HG03039 (cell line): ENCODE measurements at regions not wholly inside any gene's neighbourhood (a gene's known extent, or its start where the extent isn't known, plus 50 kb on each side); places are given as distances from the start of the nearest gene placed in this dataset.
A peak's percentile ranks its signal among the peaks of the same experiment; 100 is the strongest.

Source experiments
- ATAC-seq: cut with Tn5 transposase; IDR thresholded peaks from one replicate; pipeline ENCODE4 v1.9.1; 2021; ENCODE audit warnings: mild to moderate bottlenecking, moderate library complexity; ENCODE audit not compliant: unreplicated experiment

DNA sequence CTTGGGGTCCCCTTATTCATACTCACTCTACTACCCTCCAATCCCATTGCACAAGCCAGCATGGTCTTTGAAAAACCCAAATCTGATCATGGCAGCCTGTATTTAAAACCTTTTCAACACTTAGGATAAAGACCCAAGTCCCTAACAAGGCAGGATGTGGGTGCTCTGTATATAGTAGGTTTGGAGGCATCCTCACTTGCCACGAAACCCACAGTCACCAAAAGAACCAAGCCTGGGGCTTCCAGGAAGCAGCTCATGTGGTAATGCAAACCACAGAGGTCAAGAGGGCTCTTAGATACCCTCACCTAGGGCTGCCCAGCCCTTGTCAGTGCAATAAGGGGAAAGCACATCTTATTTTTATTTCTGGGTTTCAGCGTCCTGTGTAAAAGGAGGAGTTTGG, 218.6 kb upstream of the ASIC2 start:
- no peak for ATAC-seq

DNA sequence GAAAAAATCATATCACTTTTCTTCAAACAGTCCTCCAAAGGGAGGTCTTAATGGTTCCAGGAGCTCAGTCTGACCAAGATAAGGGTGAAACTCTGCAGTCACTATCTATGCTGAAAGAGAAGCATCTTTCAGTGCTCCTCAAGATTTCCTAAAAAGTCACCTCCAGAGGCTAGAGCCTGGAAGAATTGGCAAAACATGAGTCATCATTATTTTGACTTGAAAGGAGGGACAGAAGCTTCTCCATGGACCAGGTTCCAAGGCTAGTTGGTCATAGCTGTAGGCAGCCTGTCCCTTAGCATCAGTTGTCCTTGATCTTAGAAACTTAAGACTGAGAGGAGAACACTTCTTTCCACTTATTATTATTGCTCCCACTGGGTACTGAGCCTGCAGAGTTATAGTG, 219.0 kb upstream of the ASIC2 start:
- ATAC-seq: no peak

DNA sequence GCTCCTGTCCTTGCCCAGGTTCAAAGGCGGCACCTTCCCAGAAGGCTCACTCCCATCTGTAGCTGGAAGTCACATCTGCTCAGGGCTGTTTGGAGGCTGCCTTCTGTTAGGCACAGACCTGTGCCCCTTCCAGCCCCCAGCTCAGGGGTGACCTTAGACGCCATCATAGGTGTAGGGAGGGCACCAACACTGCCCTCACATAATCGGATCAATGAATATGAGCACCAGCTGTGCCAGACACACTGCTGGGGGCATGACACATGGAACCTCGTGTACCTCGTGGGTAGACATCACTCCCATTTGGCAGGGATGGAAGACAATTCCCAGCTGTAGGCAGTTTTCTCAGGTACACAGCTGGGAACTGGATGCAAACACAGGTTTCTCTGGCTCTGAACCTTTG, 220.7 kb upstream of the ASIC2 start:
- no peak for ATAC-seq

DNA sequence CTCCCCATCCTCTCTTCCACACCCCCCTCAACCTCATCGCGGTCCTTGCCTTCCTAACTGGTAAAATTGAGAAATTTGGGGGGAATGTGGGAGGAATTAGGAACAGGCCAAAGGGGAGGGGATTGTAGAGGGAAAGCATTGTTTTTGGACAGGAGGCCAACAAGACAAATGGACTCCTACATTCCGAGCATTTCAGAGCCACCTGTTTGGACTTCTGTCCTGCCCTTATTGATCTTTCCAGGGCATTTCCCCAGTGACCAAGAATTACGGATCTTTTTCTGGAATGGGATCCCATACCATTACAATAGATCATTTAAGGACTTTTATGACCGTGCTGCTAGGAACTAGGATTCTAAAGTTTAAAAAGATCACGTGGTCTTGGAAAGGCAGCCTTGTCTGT, 221.3 kb upstream of the ASIC2 start:
- ATAC-seq: no peak

DNA sequence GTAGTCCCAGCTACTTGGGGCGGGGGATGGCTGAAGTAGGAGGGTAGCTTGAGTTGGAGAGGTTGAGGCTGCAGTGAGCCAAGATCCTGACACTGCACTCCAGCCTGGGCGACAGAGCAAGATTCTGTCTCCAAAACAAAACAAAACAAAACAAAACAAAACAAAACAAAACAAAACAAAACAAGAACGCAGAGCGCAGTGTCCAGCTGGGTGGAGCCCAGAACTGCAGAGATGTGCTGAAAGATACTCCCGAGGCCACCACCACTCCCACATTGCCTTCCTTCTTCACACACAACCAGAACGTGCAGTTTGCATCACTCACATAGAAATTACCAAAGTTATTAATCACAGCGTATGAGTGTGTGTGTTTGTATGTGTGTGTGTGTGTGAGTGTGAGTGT, 222.9 kb upstream of the ASIC2 start:
- ATAC-seq: no peak

DNA sequence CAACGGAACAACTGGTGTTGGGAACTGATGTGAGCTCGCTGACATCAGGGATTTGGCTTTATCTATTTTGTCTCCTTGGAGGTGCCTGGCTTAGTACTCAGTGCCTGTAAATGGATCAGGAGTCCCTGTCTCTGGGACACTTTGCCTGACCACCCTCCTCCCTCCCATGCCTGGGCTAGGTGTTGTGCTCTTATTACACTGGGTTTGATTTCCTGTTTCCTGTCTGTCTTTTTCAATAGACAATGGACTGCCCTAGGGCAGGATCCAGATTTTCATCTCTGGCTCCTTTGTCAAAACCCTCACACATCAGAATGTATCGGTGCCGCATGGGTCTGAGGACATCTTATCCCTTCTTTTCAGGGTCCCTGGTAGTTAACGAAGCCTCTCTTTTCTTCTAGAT, 223.6 kb upstream of the ASIC2 start:
- ATAC-seq: no peak

DNA sequence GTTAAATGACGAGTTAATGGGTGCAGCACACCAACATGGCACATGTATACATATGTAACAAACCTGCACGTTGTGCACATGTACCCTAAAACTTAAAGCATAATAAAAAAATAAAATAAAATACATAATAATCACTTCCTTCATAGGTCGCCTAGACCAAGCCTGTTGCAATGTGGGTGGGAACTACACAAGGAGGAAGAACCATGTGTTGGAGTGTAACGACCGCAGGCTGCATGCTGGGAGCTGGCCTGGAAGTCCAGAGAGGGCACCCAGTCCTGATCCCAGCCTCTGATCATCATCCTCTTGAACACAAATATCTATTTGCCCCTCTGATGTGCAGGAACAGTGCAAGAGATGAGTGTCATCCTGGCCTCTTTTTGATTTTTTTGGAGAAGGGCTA, 224.7 kb upstream of the ASIC2 start:
- ATAC-seq: no peak

DNA sequence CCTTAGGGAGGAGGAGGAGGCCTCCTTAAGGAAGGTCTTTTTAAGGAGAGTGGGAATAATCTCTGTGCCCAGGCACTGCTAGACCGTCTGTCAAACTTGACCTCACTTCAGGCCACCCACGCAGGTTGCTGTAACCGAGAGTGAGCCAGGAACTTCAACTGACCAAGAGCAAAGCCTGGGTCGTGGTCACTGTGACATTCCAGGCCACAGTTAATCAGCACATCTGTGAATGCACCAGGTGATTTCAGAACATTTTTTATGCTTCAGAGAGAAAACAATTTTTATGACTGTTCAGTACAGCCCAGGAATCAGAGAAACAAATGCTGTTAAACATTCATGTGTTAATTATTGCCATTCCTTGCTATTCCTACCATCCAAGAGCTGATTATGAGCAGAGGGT, 226.6 kb upstream of the ASIC2 start:
- no peak for ATAC-seq

DNA sequence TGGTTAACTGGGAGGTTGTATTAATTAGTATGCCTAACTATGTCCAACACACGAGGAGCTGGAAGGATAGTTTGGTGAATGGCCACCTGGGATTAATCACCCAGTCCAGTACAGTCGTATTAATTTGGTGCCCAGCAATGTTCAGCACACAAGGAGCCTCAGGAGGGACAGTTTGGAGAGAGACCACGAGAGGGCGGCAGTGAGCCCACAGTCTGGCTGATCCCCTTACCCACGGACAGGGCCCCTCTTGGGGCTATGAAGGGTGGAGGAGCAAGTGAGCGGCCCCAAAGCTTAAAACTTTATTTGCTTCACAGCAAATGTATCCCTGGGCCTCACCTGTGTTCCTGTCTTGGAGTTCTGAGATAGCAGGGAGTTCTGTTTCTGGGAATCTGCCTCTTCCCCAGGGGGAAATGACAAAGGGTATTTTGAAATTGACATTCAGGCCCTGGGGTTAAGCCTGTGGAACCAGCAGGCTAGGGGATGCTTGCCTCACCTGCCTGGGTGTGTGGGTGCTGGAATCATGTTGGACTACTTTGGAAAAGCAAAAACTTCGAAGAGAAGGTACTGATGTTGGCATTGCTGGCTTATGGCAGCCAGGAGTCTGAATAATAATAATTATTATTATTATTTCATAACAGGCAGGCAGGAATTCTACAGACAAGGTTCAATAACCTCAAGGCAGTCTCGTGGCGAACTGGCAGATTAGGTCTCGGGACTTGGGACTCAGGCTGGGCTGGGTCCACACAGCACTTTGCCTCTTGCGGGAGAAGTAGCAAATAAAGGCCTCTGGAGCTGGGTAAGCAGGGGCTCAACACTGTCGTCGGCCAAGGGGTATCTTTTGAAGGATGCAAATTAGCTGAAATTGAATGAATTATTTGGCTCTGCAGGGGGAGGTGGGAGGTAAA, 227.6 kb upstream of the ASIC2 start:
- ATAC-seq: no peak

DNA sequence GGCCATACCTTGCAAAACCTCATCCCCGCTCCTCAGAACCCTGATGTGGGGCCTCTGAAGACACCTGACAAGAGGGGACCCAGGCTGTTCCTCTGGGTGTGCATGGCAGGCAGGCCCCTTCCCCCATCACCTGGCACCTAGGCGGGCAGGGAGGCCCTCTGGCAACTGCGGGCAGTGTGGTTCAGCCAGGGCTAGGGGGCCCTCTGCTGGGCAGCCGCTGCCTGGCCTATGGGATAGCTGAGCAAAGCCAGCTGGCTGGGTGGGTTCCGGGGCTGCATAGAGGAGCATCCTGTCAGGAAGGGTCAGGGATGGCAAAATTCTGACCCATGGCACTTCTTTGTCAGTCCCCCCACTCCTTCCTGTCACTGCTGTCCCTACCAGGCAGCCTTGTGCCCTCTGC, 228.7 kb upstream of the ASIC2 start:
- ATAC-seq: no peak

DNA sequence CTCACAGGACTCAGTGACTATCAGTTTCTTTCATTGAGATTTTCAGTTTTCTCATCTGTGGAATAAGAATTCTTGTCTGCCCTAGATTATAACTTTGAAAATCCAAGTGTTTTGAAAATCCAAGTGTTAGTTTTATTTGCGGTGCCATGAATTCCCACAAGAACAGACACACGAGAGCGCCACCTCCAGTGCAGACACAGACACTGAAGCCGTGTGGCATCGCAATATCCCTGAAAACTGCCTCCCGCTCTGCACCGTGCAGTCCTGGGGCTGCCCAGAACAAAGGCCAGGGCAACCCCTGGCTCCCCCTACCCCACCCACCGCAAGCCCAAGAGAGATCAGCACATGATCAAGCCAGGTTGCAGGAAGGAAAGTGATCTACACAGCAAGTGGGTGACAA, 229.5 kb upstream of the ASIC2 start:
- ATAC-seq: no peak

DNA sequence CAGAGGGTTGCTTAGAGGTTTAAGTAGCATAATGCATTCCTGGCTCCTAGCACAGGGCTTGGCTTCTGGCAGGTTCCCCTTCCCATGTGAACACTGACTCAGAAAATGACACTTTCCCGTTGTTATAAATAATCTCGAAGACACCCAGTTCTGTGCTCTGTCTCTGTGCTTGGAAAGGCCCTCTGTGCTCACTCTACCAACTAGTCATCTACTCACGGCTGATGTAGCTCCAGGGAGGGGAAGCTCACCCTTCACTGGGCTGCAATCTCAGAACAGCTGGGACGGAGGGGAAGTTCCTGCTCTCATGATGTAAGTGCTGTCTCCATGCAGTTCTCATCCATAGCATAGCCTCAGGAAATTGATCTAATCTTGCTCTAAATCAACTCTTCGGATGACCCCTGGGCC, 230.5 kb upstream of the ASIC2 start:
- ATAC-seq: peak; percentile 70

DNA sequence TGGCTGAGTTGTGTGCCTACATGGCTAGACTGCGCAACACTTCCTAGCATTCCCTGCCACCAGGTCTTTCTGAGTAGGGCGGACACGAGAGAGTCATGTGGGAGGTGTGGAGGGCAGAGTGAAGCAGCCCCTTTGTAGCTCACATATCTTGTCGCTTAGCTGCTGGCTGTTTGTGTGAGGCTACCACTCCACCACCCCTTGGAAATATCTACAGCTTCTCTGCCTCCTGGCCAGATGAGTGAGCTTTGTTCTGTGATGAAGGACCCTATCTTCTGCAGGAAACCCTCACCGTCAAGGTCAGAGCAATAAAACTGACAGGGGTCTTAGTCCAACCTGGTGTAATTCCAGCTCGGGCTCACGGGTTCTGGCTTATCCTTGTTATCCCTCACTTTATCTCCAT, 232.1 kb upstream of the ASIC2 start:
- no peak for ATAC-seq

DNA sequence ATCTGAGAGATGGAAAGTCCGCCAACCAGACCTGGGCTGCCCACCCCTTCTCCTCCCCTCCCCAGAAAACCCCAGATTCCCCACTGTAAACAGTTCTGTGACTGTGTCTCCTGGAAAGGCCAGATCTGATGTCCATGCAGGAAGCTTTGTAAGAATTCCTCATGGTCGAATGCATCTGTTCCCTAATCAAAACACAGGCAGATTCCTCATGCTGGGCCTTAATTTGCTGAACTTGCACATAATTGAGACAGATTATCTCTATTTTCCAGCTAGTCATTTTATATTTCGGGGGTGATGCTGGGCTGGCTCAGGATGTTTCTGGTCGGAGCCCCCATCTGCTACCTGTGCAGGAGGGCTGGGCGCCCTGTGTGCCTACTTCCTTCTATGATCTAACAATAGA, 233.6 kb upstream of the ASIC2 start:
- no peak for ATAC-seq

DNA sequence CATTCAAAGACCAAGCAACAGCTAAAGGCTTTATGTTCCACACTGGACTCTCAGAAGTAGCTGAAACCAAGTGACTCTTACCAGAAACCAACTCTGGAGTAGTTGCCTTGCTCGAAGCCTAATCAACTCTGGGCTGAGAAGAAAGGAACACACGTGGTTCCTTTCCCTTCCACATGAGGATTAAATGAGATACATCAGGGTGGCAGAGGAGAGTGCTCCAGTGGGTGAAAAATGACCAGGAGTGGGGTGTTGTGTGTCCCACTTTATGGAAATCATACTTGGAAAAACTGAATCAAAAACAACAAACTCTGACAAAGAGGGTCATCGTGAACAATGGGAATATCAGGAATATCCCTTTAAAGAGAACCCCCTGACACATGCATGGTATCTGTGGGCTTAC, 234.2 kb upstream of the ASIC2 start:
- ATAC-seq: no peak

DNA sequence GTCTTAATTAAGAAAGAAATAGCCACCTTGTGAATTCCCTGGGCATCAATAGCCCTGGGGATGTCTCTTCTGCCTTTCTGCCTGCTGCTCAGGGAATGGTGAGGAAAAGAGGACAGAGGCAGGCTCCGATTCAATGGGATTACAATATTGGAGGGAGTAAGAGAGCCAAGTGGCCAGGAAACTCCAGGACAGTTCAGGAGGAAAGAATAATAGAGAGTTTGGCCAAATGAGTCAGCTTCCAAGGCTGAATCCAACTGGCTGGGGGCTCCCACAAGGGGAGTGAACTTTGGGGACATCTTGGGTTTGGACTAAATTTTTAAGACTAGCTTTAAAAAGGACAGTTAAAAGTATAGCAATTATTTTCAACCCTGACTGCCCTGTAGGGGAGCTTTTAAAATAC, 235.8 kb upstream of the ASIC2 start:
- no peak for ATAC-seq

DNA sequence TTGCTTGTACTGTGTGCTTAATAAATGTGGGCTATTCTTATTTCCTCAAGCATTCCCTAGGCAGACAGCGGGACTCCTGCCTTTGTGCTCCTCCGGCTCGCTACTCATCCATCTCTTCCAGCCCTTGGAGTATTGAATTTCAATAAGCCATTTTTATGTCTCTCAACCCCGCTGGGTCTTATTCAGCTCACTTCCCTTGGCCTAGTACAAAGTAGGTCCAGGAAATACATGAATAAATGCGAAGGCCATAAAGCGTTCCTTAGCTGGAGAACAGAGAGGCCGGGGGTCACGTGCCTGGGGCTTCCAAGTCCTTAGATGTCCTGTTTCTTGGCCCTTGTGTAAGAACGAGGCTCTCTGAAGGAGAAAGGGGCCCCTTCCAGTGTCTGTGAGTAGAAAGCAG, 236.7 kb upstream of the ASIC2 start:
- ATAC-seq: no peak

DNA sequence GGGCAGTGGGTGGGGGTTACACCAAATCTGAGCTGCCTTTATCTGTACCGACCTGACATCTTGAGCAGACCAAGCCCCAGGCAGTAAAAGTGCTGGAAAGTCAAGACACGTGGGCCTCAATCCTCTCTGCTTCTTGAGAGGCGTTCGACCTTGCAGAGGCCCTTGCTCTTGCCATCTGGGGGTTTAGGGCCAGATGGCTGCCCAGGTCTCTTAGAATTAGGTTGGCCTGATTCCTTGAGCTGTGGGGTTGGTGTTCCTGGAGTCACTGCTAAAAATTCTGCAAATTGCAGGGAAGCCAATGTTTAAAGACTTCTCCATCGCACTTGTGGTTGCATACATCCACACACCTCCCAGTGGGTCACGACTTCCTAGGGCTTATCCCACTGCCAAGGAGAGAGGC, 238.2 kb upstream of the ASIC2 start:
- no peak for ATAC-seq

DNA sequence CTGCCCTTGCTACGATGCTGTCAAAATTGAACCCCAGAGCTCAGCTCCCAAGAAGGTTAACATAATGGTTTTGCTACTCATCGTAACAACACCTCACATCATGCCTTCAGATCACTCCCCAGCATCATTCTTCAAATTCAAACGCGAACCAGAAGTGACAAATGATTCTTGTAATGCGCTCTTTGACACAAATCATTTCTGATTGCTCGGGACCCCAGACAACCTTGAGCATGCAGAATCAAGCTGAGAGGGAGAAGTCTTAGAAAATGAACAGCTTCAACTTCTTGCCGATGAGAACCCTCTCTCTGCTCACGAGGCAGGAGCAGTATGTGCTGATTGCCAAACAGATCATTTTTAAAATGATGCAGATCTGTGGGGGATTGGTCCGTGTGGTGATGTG, 241.0 kb upstream of the ASIC2 start:
- ATAC-seq: no peak

DNA sequence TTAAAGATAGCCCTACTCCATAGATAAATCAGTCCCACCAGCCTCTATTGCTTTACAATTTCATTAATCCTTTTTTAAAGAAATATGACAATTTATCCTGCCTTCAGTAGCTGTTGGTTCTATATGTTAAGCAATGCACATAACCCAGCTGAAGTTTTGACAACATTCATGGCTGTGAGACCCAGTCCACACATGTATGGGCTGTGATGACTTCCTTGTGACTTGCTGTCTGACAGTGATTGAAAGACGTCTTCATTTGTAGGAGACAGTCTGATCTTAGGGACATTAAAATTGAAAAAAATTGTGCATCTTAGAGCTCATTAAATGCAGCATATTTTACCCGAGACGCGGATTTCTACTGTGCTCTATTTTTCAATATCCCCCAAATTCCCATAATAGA, 252.0 kb upstream of the ASIC2 start:
- ATAC-seq: no peak

DNA sequence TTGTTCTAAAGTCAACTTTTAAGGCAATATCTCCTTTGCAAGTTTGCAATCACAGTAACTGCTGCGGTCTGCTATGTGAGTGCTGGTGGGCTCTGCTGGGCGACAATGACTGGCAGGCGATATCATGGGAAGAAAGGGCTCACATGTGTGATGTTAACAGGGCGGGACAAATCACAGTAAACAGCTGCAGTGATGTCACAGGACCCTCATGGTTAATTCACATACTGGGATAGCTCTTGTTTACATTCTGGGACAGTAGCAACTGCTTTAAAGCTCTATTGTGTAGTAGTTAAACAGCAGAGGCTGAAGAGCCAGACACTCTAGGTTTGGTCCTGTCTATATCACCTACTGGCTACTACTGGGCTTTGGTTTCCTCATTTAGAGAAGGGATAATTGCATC, 257.2 kb upstream of the ASIC2 start:
- ATAC-seq: no peak

DNA sequence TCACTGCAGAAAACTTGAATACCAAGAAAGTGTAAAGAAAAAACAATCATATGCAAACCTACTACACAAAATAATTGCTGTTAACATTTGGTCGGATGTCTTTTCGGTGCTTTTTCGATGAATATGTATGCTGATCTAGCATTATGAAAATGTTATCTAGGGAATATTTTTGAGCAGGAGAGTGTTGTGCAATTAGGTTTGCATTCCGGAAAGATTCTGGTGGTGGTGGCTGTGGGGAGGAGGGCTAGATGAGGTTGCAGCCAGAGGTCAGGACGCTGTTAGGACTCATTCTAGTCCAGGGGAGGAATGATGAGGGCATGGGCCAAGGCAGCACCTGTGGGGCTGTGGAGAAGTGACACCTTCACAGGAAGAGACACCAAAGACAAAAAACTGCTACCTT, 258.0 kb upstream of the ASIC2 start:
- ATAC-seq: no peak

DNA sequence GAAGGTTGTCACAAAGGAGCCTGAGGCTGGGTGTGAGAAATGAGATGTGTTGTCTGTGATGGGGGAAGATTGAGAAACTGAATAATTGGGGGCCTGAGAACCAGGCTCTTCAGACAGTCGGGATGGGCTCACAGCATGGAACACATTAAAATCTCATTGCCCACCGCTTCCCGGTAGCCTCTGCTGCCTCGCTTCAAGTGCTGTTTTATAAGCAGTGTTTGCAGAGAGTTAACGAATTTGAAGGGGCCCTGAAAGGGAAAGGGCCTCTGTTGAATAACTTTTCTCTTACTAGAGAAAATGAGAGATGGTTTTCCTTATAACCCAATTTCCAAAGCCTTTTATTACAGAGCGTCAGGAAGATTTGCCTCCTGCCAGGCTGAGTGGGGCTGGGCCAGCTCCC, 258.8 kb upstream of the ASIC2 start:
- ATAC-seq: no peak
